GM12878 (cell line): ENCODE measurements at regions not wholly inside any gene's neighbourhood (a gene's known extent, or its start where the extent isn't known, plus 50 kb on each side); places are given as distances from the start of the nearest gene placed in this dataset.

ENCODE experiments used
- ATAC-seq: fragments of 200-7000 bp; cut with Tn5 transposase; 3 replicates; pipeline ENCODE4 v1.9.1; 2020; ENCODE audit warnings: mild to moderate bottlenecking, moderate library complexity
- BruUV-seq: library from RNA; stranded (reverse); fragments of 400-500 nt; replicated peaks from 2 replicates; lab custom pipeline; 2021; lab: Mats Ljungman, UMichigan
- CTCF ChIA-PET: fragments of 300-600 bp; sonication (Branson Sonifier 250); formaldehyde crosslinking; extraction: SDS; loops from one replicate; lab custom pipeline; 2021; ENCODE audit warnings: inconsistent platforms; lab: Yijun Ruan, JAX
- POLR2A ChIA-PET: fragments of 350-600 bp; formaldehyde crosslinking; extraction: SDS; loops from one replicate; lab custom pipeline; 2021; ENCODE audit warnings: inconsistent platforms; lab: Charles Lee
- RAD21 ChIA-PET: fragments of 300-600 bp; sonication (Branson Sonifier 250); formaldehyde crosslinking; loops from one replicate; lab custom pipeline; 2023; ENCODE audit warnings: antibody characterized with exemption; ENCODE audit not compliant: unreplicated experiment; lab: Charles Lee
- SMC1A ChIA-PET: fragments of 300-600 bp; sonication (Branson Sonifier 250); formaldehyde crosslinking; loops from one replicate; lab custom pipeline; 2023; ENCODE audit not compliant: unreplicated experiment, uncharacterized antibody; lab: Charles Lee
- DNase-seq: peaks from one replicate; pipeline ENCODE4 v3.0.0-alpha.2; 2011; ENCODE audit warnings: low read depth, low spot score
- FAIRE-seq: peaks from 3 replicates; lab custom pipeline; 2011; peaks lifted over from hg19 to GRCh38; lab: Jason Lieb, UNC
- H2AFZ ChIP-seq: 2 replicates; pipeline ENCODE4 v1.6.0; 2011; ENCODE audit warnings: low read depth, low read length, control low read depth; ENCODE audit not compliant: control insufficient read depth
- H3K27ac ChIP-seq: 2 replicates; pipeline ENCODE4 v1.5.1; 2011; ENCODE audit warnings: control low read depth; ENCODE audit not compliant: control insufficient read depth, insufficient read depth
- H3K27me3 ChIP-seq, 2 experiments: replicated peaks in 1 of 2; 2 replicates each; pipeline versions ENCODE4 v1.6.0 to v1.6.1; 2011; ENCODE audit warnings: low read length in 1 of 2; ENCODE audit not compliant: control insufficient read depth in 2 of 2, insufficient read depth in 2 of 2
- H3K36me3 ChIP-seq, 2 experiments: 2 replicates each; pipeline ENCODE4 v1.5.1; 2011; ENCODE audit warnings: low read length in 1 of 2; ENCODE audit not compliant: control insufficient read depth in 2 of 2, insufficient read depth in 2 of 2
- H3K4me1 ChIP-seq: 2 replicates; pipeline ENCODE4 v1.6.1; 2011; ENCODE audit warnings: mild to moderate bottlenecking, low read length, moderate library complexity, mixed read lengths; ENCODE audit not compliant: control insufficient read depth, insufficient read depth
- H3K4me2 ChIP-seq: 2 replicates; pipeline ENCODE4 v1.6.0; 2011; ENCODE audit warnings: control low read depth; ENCODE audit not compliant: control insufficient read depth, insufficient read depth
- H3K4me3 ChIP-seq: fragments of 200-600 bp; sonication (generic); 2 replicates; pipeline ENCODE4 v1.5.1; 2016
- H3K79me2 ChIP-seq: 2 replicates; pipeline ENCODE4 v1.6.0; 2011; ENCODE audit warnings: low read length; ENCODE audit not compliant: control insufficient read depth, insufficient read depth
- H3K9ac ChIP-seq: 2 replicates; pipeline ENCODE4 v1.8.0; 2011; ENCODE audit warnings: low read length, control low read depth, mixed read lengths; ENCODE audit not compliant: control insufficient read depth, insufficient read depth
- H3K9me3 ChIP-seq: replicated peaks from 3 replicates; pipeline ENCODE4 v1.5.1; 2011; ENCODE audit warnings: mild to moderate bottlenecking, low read length; ENCODE audit not compliant: control insufficient read depth, insufficient read depth
- H4K20me1 ChIP-seq: 2 replicates; pipeline ENCODE4 v1.6.0; 2011; ENCODE audit not compliant: control insufficient read depth, insufficient read depth
- BCL11A ChIP-seq: IDR thresholded peaks from 2 replicates; pipeline ENCODE4 v1.6.1; 2011; ENCODE audit warnings: low read depth, low read length
- CHD1 ChIP-seq: IDR thresholded peaks from 2 replicates; pipeline ENCODE4 v1.6.1; 2012; ENCODE audit warnings: low read depth, low read length, improper control_type of control experiment
- E4F1 ChIP-seq: fragments of 450-650 bp; IDR thresholded peaks from 2 replicates; pipeline ENCODE4 v1.6.1; 2018; ENCODE audit warnings: borderline replicate concordance, mild to moderate bottlenecking; ENCODE audit not compliant: partially characterized antibody
- ELK1 ChIP-seq: IDR thresholded peaks from 2 replicates; pipeline ENCODE4 v1.6.1; 2012; ENCODE audit warnings: low read depth, low read length, improper control_type of control experiment
- FOS ChIP-seq: IDR thresholded peaks from 3 replicates; pipeline ENCODE4 v1.6.1; 2011; ENCODE audit warnings: borderline replicate concordance; ENCODE audit not compliant: insufficient read length; ENCODE audit errors: extremely low read depth
- HDAC2 ChIP-seq: fragments of 200-600 bp; sonication (generic); IDR thresholded peaks from 2 replicates; pipeline ENCODE4 v1.6.1; 2017
- HDGF ChIP-seq: fragments of 450-650 bp; IDR thresholded peaks from 2 replicates; pipeline ENCODE4 v1.6.1; 2016; ENCODE audit warnings: antibody characterized with exemption
- MTA3 ChIP-seq: IDR thresholded peaks from 2 replicates; pipeline ENCODE4 v1.6.1; 2012; ENCODE audit warnings: low read length, inconsistent platforms, borderline replicate concordance
- PKNOX1 ChIP-seq: fragments of 450-650 bp; IDR thresholded peaks from 2 replicates; pipeline ENCODE4 v1.6.1; 2016; ENCODE audit warnings: mild to moderate bottlenecking
- PRDM15 ChIP-seq: fragments of 450-650 bp; formaldehyde crosslinking; IDR thresholded peaks from 2 replicates; pipeline ENCODE4 v1.4.0; 2020; ENCODE audit warnings: mild to moderate bottlenecking, moderate library complexity
- RAD21 ChIP-seq: IDR thresholded peaks from 2 replicates; pipeline ENCODE4 v1.6.1; 2011; ENCODE audit warnings: mild to moderate bottlenecking, low read depth, low read length, moderate library complexity; ENCODE audit not compliant: insufficient read depth
- SMAD1 ChIP-seq: fragments of 450-650 bp; IDR thresholded peaks from 2 replicates; pipeline ENCODE4 v1.6.1; 2018; ENCODE audit warnings: mild to moderate bottlenecking, low read depth; ENCODE audit not compliant: partially characterized antibody
- STAT1 ChIP-seq: fragments of 450-650 bp; conservative IDR thresholded peaks from 2 replicates; pipeline ENCODE4 v1.6.1; 2014; ENCODE audit warnings: antibody characterized with exemption, mild to moderate bottlenecking
- SUZ12 ChIP-seq: fragments of 200-600 bp; sonication (generic); IDR thresholded peaks from one replicate; pipeline ENCODE4 v1.6.1; 2018; ENCODE audit warnings: antibody characterized with exemption, mild to moderate bottlenecking; ENCODE audit not compliant: unreplicated experiment
- ZNF622 ChIP-seq: fragments of 450-650 bp; IDR thresholded peaks from 2 replicates; pipeline ENCODE4 v1.6.1; 2017; ENCODE audit warnings: mild to moderate bottlenecking, inconsistent platforms
- WGBS: methylation state at CpG from one replicate; pipeline ENCODE4 v1.1.6; 2016; ENCODE audit warnings: low lambda C conversion rate; ENCODE audit not compliant: insufficient replicate concordance, insufficient coverage; ENCODE audit errors: missing lambda C conversion rate; 5-methylcytosine and 5-hydroxymethylcytosine counted together
- in situ Hi-C: fragments of 300-500 bp; cut with MboI; formaldehyde crosslinking; loops from 9 replicates; pipeline ENCODE4 v1.14.3; 2018; ENCODE audit warnings: mixed read lengths
- intact Hi-C: fragments of 100-400 bp; cut with micrococcal nuclease; formaldehyde crosslinking; loops from one replicate; pipeline ENCODE4 v1.14.2; 2022; ENCODE audit not compliant: unreplicated experiment

GRCh38 chr5:176132471-176133288 is 105.5 kb upstream of the SIMC1 start:
- in situ Hi-C loops, result no loop called here
- Histone ChIP-seq H3K4me3 (no peak overlapping the region), H2AFZ (no peak overlapping the region), H3K27ac (no peak overlapping the region), H4K20me1 (no peaks in the 10 kb centered on the region), H3K9ac (no peak overlapping the region), H3K4me1 (no peaks in the 10 kb centered on the region), H3K36me3 (no peaks in the 10 kb centered on the region), H3K4me2 (no peak overlapping the region), H3K27me3 (peaks cover 0 to 4% of the 10 kb centered on the region in 2 experiments; a peak in 3 of 4 replicates), H3K79me2 (no peaks in the 10 kb centered on the region), H3K9me3 (no peaks in the 10 kb centered on the region)
- RAD21 ChIA-PET, result no interaction called here
- POLR2A ChIA-PET, result no interaction called here
- no TSS peak for BruUV-seq
- intact Hi-C loops, result no loop called here
- TF ChIP-seq PKNOX1, result no peak
- TF ChIP-seq HDGF, result no peak
- no peak for TF ChIP-seq ZNF622
- no peak for TF ChIP-seq STAT1
- no peak for TF ChIP-seq ELK1
- TF ChIP-seq SMAD1, result no peak
- no peak for TF ChIP-seq FOS
- TF ChIP-seq CHD1, result no peak
- TF ChIP-seq HDAC2, result no peak
- TF ChIP-seq E4F1, result no peak
- TF ChIP-seq RAD21, result no peak
- no peak for TF ChIP-seq MTA3
- no peak for TF ChIP-seq SUZ12
- no peak for TF ChIP-seq PRDM15 (CRISPR knock-in tag)
- TF ChIP-seq BCL11A, result no peak
- no peak for DNase-seq
- WGBS, result 59% methylated on average over 19 of the region's 29 CpGs
- CTCF ChIA-PET, result no interaction called here
- SMC1A ChIA-PET, result no interaction called here
- no peak for ATAC-seq
- FAIRE-seq, result no peak
